ENCODE measurements at regions not wholly inside any gene's neighbourhood (a gene's known extent, or its start where the extent isn't known, plus 50 kb on each side); places are given as distances from the start of the nearest gene placed in this dataset.

DNA sequence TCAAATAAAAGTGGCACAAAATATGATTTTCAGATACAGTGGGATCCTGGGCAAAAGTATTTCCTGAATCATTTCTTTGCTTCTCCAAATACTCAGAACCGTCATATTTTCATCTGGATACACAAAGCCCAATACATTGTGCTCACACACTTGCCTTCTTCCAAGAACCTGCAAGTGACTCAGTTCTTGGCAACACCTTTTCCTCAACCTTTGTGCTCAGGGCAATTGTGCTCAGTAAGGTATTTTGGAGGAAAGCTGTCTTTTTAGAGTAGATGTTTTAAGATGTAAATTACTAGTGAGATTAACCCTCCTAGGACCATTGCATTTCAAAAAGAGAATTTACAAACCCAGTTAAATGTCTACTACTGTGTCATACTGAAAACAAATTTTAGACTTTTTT, 233.5 kb downstream of the EFNB2 start:
- no peak overlapping the region for H3K4me2 ChIP-seq (ENCODE audit: extremely low read depth, insufficient read depth, low read length)
- H3K79me2 ChIP-seq (ENCODE audit: control insufficient read depth, insufficient read depth, low read length), result no peaks in the 10 kb centered on the region
- TF ChIP-seq EZH2 (IDR thresholded peaks at IDR 0.05; ENCODE audit: low read length, missing control alignments), result no peak
- TF ChIP-seq, protein P1, sequence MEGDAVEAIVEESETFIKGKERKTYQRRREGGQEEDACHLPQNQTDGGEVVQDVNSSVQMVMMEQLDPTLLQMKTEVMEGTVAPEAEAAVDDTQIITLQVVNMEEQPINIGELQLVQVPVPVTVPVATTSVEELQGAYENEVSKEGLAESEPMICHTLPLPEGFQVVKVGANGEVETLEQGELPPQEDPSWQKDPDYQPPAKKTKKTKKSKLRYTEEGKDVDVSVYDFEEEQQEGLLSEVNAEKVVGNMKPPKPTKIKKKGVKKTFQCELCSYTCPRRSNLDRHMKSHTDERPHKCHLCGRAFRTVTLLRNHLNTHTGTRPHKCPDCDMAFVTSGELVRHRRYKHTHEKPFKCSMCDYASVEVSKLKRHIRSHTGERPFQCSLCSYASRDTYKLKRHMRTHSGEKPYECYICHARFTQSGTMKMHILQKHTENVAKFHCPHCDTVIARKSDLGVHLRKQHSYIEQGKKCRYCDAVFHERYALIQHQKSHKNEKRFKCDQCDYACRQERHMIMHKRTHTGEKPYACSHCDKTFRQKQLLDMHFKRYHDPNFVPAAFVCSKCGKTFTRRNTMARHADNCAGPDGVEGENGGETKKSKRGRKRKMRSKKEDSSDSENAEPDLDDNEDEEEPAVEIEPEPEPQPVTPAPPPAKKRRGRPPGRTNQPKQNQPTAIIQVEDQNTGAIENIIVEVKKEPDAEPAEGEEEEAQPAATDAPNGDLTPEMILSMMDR (conservative IDR thresholded peaks at IDR 0.05 in 1 of 2, IDR thresholded peaks at IDR 0.05 in 1 of 2; ENCODE audit: low read depth in 1 of 2, low read length in 2 of 2), result no peak
- no peak overlapping the region for H2AFZ ChIP-seq (ENCODE audit: low read length)
- H3K4me3 ChIP-seq (replicated peaks in 1 of 4; ENCODE audit: control extremely low read depth in 1 of 4, insufficient read depth in 1 of 4, low read depth in 3 of 4, low read length in 4 of 4), result no peak overlapping the region
- H3K27ac ChIP-seq (ENCODE audit: insufficient read depth, low read length), result no peak overlapping the region
- no peaks in the 10 kb centered on the region for H3K36me3 ChIP-seq (ENCODE audit: control insufficient read depth, insufficient read depth, low read length)
- no peak overlapping the region for H3K9ac ChIP-seq (ENCODE audit: insufficient read depth, low read length)
- H4K20me1 ChIP-seq (ENCODE audit: control insufficient read depth, extremely low read depth, insufficient read depth, low read length), result no peaks in the 10 kb centered on the region
- DNase-seq (ENCODE audit: low read depth in 2 of 2), result peak in 1 of 2 donors; percentile 21
- H3K27me3 ChIP-seq (ENCODE audit: control insufficient read depth, insufficient read depth, low read length), result no peaks in the 10 kb centered on the region
- H3K4me1 ChIP-seq (ENCODE audit: control insufficient read depth, extremely low read depth, insufficient read depth, low read length), result no peaks in the 10 kb centered on the region
- H3K9me3 ChIP-seq (ENCODE audit: control insufficient read depth, insufficient read depth, low read depth, low read length), result no peaks in the 10 kb centered on the region

- no peak overlapping the region for H3K4me3 ChIP-seq (replicated peaks in 1 of 4; ENCODE audit: control extremely low read depth in 1 of 4, insufficient read depth in 1 of 4, low read depth in 3 of 4, low read length in 4 of 4)
- no peaks in the 10 kb centered on the region for H3K4me1 ChIP-seq (ENCODE audit: control insufficient read depth, extremely low read depth, insufficient read depth, low read length)
- H2AFZ ChIP-seq (ENCODE audit: low read length), result no peak overlapping the region
- DNase-seq (ENCODE audit: low read depth in 2 of 2), result peak; percentile 27 to 62
- no peak overlapping the region for H3K4me2 ChIP-seq (ENCODE audit: extremely low read depth, insufficient read depth, low read length)
- H3K79me2 ChIP-seq (ENCODE audit: control insufficient read depth, insufficient read depth, low read length), result no peaks in the 10 kb centered on the region
- no peak overlapping the region for H3K9ac ChIP-seq (ENCODE audit: insufficient read depth, low read length)
- no peaks in the 10 kb centered on the region for H3K9me3 ChIP-seq (ENCODE audit: control insufficient read depth, insufficient read depth, low read depth, low read length)
- no peaks in the 10 kb centered on the region for H3K27me3 ChIP-seq (ENCODE audit: control insufficient read depth, insufficient read depth, low read length)
- H3K27ac ChIP-seq (ENCODE audit: insufficient read depth, low read length), result no peak overlapping the region
- H4K20me1 ChIP-seq (ENCODE audit: control insufficient read depth, extremely low read depth, insufficient read depth, low read length), result no peaks in the 10 kb centered on the region
- TF ChIP-seq, protein P1 (conservative IDR thresholded peaks at IDR 0.05 in 1 of 2, IDR thresholded peaks at IDR 0.05 in 1 of 2; ENCODE audit: low read depth in 1 of 2, low read length in 2 of 2), result no peak
- no peak for TF ChIP-seq EZH2 (IDR thresholded peaks at IDR 0.05; ENCODE audit: low read length, missing control alignments)
- H3K36me3 ChIP-seq (ENCODE audit: control insufficient read depth, insufficient read depth, low read length), result no peaks in the 10 kb centered on the region
These were observed 235.8 kb downstream of the EFNB2 start for GRCh38 chr13:106299621-106300020.

DNA sequence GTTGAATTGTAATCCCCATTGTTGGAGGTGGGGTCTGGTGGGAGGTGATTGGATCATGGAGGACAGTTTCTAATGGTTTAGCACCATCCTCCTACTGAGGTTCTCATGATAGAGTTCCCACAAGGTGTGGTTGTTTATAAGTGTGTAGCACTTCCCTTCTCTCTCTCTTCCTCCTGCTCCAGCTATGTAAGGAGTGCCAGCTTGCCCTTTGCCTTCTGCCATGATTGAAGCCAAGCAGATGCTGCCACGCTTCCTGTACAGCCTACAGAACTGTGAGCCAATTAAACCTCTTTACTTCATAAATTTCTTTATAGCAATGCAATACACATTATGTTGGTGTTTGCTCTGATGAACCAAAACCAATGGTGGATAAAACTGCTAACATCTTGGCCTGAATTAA, 238.2 kb downstream of the EFNB2 start:
- no peak overlapping the region for H3K4me3 ChIP-seq (replicated peaks in 1 of 4; ENCODE audit: control extremely low read depth in 1 of 4, insufficient read depth in 1 of 4, low read depth in 3 of 4, low read length in 4 of 4)
- TF ChIP-seq, protein P1 (conservative IDR thresholded peaks at IDR 0.05 in 1 of 2, IDR thresholded peaks at IDR 0.05 in 1 of 2; ENCODE audit: low read depth in 1 of 2, low read length in 2 of 2), result no peak
- no peak for TF ChIP-seq EZH2 (IDR thresholded peaks at IDR 0.05; ENCODE audit: low read length, missing control alignments)
- H4K20me1 ChIP-seq (ENCODE audit: control insufficient read depth, extremely low read depth, insufficient read depth, low read length), result no peaks in the 10 kb centered on the region
- no peaks in the 10 kb centered on the region for H3K9me3 ChIP-seq (ENCODE audit: control insufficient read depth, insufficient read depth, low read depth, low read length)
- H3K27me3 ChIP-seq (ENCODE audit: control insufficient read depth, insufficient read depth, low read length), result no peaks in the 10 kb centered on the region
- no peak overlapping the region for H3K4me2 ChIP-seq (ENCODE audit: extremely low read depth, insufficient read depth, low read length)
- no peaks in the 10 kb centered on the region for H3K4me1 ChIP-seq (ENCODE audit: control insufficient read depth, extremely low read depth, insufficient read depth, low read length)
- H3K36me3 ChIP-seq (ENCODE audit: control insufficient read depth, insufficient read depth, low read length), result no peaks in the 10 kb centered on the region
- H2AFZ ChIP-seq (ENCODE audit: low read length), result no peak overlapping the region
- DNase-seq (ENCODE audit: low read depth in 2 of 2), result no peak
- no peaks in the 10 kb centered on the region for H3K79me2 ChIP-seq (ENCODE audit: control insufficient read depth, insufficient read depth, low read length)
- H3K9ac ChIP-seq (ENCODE audit: insufficient read depth, low read length), result no peak overlapping the region
- H3K27ac ChIP-seq (ENCODE audit: insufficient read depth, low read length), result no peak overlapping the region
